HK-2 (cell line): ENCODE measurements at regions not wholly inside any gene's neighbourhood (a gene's known extent, or its start where the extent isn't known, plus 50 kb on each side); places are given as distances from the start of the nearest gene placed in this dataset.

Experiments
- DNase-seq: peaks from one replicate; pipeline ENCODE4 v3.0.0-alpha.2; 2018; ENCODE audit not compliant: unreplicated experiment

- DNase-seq, result no peak
Measured at GRCh38 chr10:128796396-128796912, 670.2 kb upstream of the MKI67 start.

- DNase-seq, result no peak
Measured at GRCh38 chr10:128802062-128802461, 665.0 kb upstream of the MGMT start.

- no peak for DNase-seq
Measured at GRCh38 chr10:128803790-128804189, 663.3 kb upstream of the MGMT start.

GRCh38 chr10:128804411-128804810 is 662.6 kb upstream of the MGMT start:
- DNase-seq, result no peak

- no peak for DNase-seq
Measured at GRCh38 chr10:128808921-128809440, 658.1 kb upstream of the MGMT start.

GRCh38 chr10:128811511-128811910 is 655.5 kb upstream of the MGMT start:
- DNase-seq, result no peak

- DNase-seq, result no peak
Measured at GRCh38 chr10:128812000-128812399, 655.0 kb upstream of the MGMT start.

- no peak for DNase-seq
Measured at GRCh38 chr10:128813574-128813973, 653.5 kb upstream of the MGMT start.

- no peak for DNase-seq
Measured at GRCh38 chr10:128814024-128814423, 653.0 kb upstream of the MGMT start.

GRCh38 chr10:128814782-128815181 is 652.3 kb upstream of the MGMT start:
- DNase-seq, result no peak

- no peak for DNase-seq
Measured at GRCh38 chr10:128816726-128817125, 650.3 kb upstream of the MGMT start.

GRCh38 chr10:128817636-128818035 is 649.4 kb upstream of the MGMT start:
- no peak for DNase-seq

GRCh38 chr10:128820663-128821062 is 646.4 kb upstream of the MGMT start:
- no peak for DNase-seq

- no peak for DNase-seq
Measured at GRCh38 chr10:128823201-128823600, 643.8 kb upstream of the MGMT start.

- no peak for DNase-seq
Measured at GRCh38 chr10:128825626-128826025, 641.4 kb upstream of the MGMT start.

GRCh38 chr10:128833671-128834070 is 633.4 kb upstream of the MGMT start:
- no peak for DNase-seq

- no peak for DNase-seq
Measured at GRCh38 chr10:128835361-128835760, 631.7 kb upstream of the MGMT start.

- DNase-seq, result no peak
Measured at GRCh38 chr10:128837478-128837877, 629.6 kb upstream of the MGMT start.

- DNase-seq, result no peak
Measured at GRCh38 chr10:128839134-128839533, 627.9 kb upstream of the MGMT start.

- DNase-seq, result no peak
Measured at GRCh38 chr10:128839701-128840100, 627.3 kb upstream of the MGMT start.

GRCh38 chr10:128843972-128844371 is 623.1 kb upstream of the MGMT start:
- DNase-seq, result no peak

GRCh38 chr10:128846927-128847326 is 620.1 kb upstream of the MGMT start:
- DNase-seq, result no peak

GRCh38 chr10:128848810-128849209 is 618.2 kb upstream of the MGMT start:
- no peak for DNase-seq

GRCh38 chr10:128850647-128851046 is 616.4 kb upstream of the MGMT start:
- no peak for DNase-seq
